NCI-H526 treated with DMSO at 0.1 percent for 48 hours (cell line): ENCODE measurements at regions not wholly inside any gene's neighbourhood (a gene's known extent, or its start where the extent isn't known, plus 50 kb on each side); places are given as distances from the start of the nearest gene placed in this dataset.

Source experiments
- DNase-seq: peaks from one replicate; lab custom pipeline; 2025; lab: John Stamatoyannopoulos, UW

DNA sequence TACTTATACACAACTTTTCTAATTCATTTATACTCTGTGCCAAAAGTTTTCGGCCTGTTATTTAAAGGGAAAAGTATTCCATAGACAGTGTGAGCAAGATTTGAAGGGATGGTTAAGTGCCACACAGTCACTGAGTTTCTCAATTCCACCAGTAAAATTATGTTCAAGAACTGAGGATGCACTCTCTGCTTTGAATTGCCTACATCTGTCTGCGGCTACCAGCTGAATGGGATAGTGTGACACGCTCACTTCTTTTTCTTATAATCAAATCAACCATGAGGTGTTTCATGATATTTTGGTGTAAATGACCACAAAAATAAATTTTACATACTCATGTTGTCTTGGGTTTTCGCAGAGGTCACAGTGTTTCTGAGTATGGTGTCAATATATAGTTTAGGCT is 218.4 kb upstream of the TMEM161B start:
- DNase-seq, result no peak

DNA sequence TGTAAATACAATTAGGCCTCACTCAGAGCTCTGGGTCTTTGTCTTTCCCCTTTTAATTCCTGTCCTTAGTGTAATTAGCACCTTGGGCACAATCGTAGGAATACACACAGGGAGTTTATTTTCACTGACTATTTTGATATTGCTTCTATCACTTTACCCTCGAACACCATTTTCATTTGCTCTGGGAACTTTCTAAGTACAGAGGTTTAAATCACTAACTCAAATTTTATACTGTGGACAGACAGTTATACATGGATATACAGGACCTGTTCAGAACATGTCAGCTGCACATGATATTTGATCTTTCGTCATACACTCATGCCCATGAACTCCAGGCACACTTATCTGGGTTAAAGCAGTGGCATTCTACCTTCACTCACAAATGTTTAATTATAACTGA is 217.8 kb upstream of the TMEM161B start:
- DNase-seq, result no peak

DNA sequence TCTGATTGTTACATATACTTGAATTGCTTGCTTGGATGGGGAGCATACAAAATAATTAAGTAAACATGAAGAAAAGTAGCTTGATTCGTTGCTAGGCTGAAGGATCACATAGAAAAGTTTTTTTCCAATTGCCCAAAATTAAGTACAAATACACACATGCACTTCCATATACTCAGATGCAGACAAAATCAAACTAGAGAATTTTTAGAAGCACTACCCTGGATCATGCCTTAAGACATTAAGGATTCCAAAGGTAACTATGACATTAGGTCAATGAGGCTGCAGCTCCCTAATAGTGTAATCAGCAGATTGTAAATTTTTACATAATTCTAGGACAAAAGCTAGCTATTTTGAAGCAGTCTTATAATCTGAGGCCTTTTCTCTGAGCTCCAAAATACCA is 216.9 kb upstream of the TMEM161B start:
- no peak for DNase-seq

DNA sequence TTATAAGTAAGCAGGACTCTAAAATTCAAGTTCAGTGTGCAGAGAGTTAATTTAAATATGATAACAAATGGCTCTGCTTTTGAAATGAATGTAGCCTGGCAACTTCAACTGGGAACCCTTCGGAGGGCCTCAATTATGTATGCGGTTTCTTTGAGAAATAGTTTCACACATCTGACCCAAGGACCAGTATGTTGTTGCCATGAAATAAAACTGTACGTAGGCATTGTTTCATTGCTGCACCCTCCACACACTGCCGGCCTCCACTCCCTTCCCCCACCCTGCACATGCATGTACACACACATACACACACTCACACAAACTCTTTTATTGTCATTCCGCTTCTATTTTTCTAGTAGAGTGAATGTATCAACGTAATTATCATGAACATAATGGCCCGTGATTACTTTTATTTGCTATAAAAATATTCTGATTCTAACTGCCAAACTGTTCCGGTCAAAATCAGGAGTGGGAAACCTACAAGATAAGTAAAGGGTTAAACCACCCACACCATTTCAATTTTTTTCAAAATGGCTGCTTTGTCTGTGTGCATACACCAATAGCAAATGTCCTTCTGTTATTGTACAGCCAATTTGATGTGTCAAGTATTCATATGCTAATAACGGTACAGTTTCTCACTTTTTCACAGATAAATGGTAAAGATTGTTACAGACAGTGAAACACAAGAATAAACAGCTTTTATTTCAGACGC is 215.5 kb upstream of the TMEM161B start:
- no peak for DNase-seq

DNA sequence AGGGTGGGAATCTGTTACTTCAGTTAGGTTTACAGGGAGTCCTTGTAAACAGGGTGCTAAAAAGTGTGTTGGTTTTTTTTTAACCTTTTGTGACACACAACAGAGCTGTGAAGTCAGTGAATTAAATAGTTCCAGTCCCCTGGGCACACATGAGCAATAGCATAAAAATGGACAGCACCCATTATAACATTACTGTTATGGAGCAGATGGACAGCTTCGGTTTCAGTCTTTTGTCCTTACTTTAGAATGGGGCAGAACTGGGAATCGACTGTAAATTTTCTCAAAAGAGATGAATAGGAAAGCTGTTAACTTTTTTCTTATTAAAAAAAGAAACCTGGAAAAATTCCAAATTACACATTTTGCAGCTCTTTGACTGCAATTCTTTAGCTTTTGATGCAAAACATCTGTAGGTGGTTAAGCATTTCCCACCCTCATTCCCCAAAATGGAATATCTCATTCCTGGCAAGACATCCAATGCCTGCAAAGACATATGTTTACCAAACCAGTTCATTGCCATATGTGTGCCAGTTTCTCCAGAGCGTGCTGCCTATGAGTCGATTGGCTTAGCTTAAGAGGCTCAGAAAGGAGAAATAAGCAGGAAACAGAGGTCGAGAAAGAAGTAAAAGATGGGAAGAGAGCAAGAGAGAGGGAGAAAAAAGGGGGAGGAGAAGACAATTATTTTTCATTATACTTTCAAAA is 212.3 kb upstream of the TMEM161B start:
- no peak for DNase-seq

DNA sequence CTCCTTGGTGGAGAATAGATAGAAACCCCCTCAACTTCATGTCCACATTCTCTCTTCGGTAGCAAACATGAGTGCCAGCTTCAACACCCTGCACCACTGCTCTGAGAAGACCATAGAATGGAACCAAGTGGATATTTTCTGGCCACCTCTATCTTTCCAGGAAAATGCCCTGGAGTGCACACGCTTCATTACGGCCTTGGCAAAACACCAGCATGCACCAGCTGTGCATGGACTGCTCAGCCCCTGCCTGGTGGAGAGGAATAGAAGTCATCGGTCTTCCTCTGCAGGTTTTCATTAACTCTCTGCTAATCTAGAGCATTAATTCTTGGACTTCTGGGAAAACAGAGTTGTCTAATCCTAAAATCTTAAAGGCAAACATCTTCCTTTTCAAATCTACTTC is 211.6 kb upstream of the TMEM161B start:
- DNase-seq, result no peak

DNA sequence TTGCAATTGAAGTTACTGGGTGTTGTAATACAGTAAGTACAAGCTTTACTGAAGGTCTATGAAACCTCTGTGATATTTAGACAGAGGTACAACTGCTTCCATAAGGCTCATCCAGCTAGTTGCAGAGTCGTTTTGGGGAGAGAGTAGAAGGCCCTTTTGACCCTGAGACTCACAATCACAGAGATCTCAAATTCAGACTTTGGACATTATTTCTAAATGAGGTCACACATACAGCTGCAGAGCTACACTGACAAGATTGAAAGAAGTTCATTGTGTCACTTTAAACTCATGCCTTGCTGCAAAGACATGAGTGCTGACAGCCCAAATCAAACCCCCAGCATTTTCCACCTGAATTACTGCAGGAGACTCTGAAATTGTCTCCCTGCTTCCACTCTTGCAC is 205.9 kb upstream of the TMEM161B start:
- no peak for DNase-seq

DNA sequence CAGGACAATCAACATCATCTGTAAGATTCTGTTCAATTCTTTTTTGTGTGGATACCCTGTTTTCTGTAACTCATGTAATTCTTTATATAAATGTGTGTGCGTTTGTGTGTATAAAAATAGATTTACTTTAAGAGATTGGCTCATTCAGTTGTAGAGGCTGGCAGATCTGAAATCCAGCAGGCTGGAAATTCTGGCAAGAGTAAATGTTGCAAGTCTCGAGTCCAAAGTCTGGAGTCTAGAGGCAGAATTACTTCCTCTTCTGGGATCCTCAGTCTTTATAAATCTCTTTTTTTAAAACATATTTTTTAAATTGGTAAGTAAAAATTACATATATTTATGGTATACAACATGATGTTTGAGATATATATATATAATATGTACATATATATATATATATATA is 202.1 kb upstream of the TMEM161B start:
- DNase-seq, result no peak

DNA sequence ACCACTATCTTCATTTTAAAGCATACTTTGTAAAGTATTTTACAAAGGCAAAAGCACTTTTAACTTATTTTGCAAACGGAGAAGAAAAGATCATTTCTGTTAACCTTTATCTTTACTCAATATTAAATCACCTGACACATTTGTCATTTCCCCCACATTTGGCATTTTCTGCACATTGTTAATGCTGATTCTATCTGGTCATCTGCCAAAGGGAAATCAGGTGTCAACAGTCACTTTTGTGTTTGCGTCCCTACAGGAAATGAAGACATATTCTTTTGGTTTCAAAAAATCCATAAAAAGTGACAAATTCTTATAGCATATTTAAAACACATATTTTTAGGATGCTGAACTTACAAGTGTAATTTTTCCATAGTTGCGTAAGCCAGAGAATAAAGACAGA is 191.3 kb upstream of the TMEM161B start:
- no peak for DNase-seq

DNA sequence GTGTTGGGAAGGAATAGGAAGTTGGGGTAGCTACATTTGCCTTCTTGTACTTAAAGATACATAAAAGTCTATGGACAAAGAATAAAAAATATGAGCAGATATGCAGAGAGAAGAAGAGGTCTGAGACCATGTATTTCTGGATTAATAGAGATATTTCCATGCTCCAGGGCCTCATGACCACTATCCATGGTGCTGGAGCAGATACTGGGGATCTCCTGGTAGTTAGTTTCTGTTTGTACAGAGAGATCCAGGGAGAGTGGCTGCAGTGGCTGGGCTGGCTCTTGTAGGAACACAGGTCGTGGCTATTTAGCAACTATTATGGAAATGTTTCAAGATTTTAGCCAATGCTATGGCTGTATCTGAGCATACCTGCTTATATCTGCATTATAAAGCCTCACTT is 184.2 kb upstream of the TMEM161B start:
- DNase-seq, result no peak

DNA sequence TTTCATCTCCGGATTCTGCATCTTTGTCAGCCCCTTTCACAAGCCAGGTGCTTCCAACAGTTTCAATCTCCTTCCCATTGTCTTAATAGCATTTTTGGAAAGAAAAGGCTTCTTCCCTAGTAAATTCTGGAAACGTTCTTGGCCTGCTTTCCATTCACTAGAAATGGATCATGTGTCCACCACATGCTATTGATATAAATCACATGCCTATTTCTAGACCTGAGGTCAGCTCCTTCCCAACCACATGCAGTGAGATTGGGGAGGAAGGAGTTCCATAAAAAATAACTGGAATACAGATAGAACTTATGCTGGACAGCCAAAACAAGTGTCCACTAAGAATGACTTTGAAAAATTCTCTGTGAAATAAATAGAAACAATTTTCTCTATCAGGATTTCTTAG is 181.6 kb upstream of the TMEM161B start:
- no peak for DNase-seq

DNA sequence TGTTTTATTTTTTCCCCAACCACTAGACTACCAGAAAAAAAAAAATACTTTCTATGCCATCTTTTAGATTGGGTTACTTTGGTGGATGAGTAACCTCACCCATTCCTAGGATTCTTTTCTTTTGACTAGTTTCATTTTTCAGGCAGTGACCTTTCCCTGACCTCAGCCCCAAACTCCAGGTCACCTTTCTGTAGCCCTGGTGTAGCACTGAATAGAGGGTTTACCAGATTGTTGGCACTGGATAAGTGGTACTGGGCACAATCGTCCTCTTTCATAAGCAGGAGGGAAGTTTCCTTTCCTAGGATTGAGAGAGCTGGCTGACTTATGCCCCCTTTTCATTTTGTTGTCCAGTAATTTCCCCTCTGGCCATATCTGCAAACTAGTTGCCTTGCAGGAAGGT is 169.4 kb upstream of the TMEM161B start:
- no peak for DNase-seq

DNA sequence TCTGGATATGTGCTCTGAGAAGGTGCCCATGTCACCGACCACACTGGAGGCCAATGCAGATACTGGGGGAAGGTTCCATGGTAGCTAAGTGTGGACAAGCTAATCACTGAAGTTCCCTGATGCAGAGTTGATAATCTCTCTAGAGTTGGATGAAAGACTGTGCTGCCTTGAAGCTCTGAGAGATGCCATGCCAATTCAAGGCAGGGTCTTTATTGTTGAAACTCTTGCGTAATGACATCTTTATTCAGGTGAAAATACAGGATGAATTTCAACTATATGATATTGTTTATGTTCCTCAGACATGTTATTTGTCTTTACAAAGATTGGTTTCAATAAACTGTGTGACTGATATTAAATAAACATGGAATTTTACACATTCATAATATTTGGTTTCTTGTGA is 167.6 kb upstream of the TMEM161B start:
- DNase-seq, result no peak

DNA sequence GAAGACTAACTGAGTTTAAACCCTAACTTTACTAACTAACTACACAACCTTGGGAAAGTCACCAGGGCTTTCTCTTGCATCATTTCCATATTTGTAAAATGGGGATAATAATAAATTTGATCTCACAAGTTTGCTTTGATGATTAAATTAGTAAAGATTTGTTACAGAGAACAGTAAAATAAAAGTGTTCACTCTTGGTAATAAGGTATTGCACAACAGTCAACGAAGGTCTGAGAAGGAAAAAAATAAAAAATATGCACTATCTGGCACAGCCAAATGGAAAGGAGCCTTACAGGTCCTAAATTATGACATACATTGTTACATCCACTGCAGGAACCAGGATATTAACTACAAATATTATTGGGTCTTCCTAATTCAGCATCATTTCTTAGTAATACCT is 160.0 kb upstream of the TMEM161B start:
- no peak for DNase-seq

DNA sequence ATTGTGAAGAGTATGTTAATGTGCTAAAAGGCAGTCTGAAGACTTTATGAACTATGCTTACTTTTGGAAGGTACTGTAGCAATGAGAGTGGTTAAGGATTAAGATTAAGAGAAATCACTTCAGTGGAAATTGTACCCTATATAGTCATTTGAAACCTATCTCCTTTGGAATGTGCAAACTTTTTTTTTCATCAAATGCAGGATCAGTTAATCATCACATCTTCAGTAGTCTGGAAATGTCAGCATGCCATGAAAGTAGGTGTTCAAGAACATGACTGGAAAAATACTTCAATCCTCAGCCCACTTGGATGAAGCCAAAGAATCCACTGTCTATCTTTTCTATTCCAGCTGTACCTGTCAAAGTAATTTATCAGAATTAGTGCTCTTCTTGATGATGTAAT is 157.8 kb upstream of the TMEM161B start:
- no peak for DNase-seq

DNA sequence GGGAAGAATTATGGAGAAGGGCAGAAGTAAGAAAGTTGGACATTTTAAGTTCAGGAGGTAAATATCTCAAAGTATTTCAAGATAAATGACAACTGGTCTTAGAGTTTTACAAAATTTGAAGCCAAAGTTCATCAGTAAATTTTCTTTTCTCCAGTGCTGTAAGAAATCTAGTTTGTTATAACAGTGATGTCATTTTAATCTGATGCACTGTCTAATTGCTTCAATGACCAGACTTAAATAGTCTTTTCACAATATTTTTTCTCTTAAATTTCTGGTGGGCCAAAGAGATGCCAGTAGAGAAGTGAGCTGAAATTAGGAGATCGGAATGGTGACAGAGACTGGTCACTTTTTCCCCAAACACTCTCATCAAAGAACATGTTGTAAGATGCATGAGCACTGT is 156.5 kb upstream of the TMEM161B start:
- no peak for DNase-seq

DNA sequence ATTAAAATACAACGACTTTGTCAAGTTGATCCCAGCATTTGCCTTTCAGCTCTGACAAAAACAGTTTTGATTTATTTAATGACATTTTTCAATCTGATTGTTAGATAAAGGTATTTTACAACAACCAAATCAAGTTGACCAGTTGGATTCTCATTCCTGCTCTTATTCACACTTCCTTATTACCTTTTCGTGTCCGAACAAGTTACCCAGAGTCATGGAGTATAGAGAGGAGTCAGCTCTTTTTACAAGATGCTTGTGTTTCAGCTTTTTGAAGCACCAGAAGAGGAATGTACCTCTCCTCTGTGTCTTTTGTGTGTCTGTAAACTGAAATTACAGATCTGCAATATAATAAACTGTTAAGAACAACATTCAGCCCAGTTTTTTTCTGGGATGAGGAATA is 151.3 kb upstream of the TMEM161B start:
- DNase-seq, result no peak

DNA sequence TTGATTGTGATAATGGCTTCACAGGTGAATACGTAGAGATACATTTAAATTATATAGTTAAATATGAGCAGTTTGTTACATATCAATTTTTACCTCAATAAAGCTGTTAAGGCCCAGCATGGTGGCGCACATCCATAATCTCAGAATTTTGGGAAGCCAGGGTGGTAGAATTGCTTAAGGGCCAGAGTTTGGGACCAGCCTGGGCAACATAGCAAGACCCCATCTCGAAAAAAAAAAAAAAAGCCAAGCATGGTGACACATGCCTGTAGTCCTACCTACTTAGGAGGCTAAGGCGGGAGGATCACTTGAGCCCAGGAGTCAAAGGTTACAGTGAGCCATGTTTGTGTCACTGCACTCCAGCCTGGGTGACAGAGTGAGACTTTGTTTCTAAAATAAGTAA is 138.7 kb upstream of the TMEM161B start:
- no peak for DNase-seq

DNA sequence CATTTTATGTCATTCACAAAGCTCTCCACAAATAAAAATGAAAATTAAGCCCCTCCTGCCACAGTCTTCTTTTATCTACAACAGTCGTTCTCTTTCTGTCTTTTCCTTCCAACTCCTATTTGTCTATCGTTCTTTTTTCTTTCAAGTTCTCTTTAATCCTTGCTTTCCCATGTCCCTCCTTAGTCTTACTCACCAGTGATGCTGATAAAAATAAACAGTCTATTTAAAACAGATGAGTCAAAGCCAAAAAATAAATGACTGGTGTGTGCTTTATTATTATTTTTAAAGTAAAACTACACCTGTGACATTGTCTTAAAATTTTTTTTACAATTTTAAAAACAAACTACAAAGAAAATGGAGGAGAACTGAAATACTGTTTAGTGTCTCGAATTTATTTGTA is 137.1 kb upstream of the TMEM161B start:
- DNase-seq, result no peak

DNA sequence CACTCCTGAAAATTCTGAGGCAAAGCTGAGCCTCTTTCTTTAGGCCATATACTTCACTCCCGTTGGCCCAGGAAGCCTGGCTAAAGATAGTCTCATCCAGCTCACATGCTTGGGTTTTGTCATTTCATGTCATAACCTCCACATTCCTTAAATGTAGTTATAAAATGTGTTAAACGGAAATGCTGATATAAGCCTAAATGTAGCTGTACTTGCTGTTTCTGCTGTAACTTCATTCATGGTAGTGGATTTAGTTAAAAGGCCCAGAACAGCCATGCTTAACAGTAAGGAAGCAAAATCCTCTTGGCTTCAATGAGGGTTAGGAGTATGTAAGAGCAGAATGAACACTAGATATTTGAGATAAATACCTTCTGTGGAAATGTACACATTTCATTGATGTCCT is 135.8 kb upstream of the TMEM161B start:
- no peak for DNase-seq

DNA sequence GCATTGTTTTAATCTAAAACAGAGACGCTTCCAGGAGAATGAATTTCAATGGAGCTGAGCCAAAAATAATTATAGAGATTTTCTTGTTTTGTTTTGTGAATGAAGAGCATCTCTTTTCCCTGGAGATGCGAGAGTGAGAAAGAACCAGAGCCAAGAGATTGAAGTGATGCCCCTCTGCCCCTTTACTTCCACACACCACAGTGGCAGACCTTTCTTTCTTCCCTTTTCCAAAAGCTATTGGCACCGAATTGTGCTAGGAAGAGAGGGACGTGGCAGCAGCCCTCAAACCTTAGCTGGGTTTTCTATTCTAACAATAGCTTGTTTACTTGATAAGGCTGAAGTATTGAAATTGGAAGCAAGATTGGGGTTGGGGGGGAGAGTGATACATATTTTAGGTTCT is 133.0 kb upstream of the TMEM161B start:
- DNase-seq, result no peak

DNA sequence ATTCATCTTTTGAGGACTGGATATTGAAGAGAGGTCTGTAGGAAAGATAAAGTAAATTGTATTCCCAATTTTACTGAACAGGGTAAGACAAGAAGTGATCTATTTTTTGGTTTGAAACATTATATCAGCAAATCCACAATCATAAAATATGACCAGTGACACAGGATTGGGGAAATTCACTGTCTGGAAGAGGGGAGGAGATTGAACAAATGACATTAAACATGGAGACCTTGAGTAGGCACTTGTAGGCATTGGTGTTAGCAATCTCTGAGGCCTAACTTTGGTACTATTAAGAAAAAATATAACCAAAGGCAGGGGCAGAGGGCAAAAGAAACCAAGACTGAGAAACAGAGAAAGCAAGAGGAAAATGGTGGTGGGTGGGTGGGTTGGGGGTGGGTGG is 132.6 kb upstream of the TMEM161B start:
- DNase-seq, result no peak

DNA sequence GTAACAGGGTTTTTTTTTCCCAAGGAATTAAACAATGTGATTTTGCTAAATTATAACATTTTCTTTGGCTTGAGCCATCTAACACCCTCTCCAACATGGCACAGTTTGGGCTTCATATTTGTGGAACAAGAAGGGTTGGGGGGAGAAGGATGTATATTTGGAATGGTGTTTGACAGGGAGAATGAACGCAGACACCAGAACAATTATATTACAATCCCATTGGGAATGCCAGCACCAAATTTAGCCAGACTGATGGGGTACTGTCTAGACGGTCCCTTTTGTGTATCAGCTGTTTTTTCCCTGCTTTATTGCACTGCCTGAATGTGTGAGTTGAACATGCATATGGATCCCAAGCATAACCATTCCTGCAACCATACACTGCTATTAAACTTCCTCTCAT is 130.9 kb upstream of the TMEM161B start:
- DNase-seq, result no peak

DNA sequence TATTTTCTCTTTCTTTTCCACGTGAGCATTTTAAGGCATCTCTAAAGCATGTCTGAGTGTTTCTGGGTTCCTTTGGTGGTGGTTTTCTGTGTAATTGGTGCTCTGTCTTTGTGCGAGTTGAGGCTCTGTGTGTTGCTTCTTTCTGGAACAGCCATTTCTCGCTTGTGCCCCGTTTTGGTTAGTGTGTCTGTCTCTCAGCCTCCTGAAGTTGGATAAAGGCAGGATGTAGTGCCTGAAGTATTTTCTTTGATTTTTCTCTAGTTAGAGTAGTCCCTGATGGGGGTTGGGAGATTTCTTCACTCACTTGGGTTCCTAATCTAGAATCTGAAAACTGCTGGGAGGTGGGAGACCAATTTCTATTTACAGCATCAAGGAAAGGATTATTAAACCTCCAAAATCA is 129.7 kb upstream of the TMEM161B start:
- DNase-seq, result no peak
